ENCODE measurements at regions not wholly inside any gene's neighbourhood (a gene's known extent, or its start where the extent isn't known, plus 50 kb on each side); places are given as distances from the start of the nearest gene placed in this dataset.
A peak's percentile ranks its signal among the peaks of the same experiment; 100 is the strongest.

GRCh38 chr2:234145057-234145456 is 94.6 kb downstream of the SPP2 start:
- DNase-seq (ENCODE audit: low read depth), result no peak
- no peak for TF ChIP-seq CTCF (IDR thresholded peaks at IDR 0.05; ENCODE audit: insufficient read depth, low read length, poor library complexity, severe bottlenecking)
- Histone ChIP-seq H3K4me3 (ENCODE audit: low read depth, low read length) (no peak overlapping the region), H3K36me3 (ENCODE audit: control insufficient read depth, insufficient read depth, low read length) (no peaks in the 10 kb centered on the region), H3K27me3 (ENCODE audit: control insufficient read depth, insufficient read depth, low read length) (no peaks in the 10 kb centered on the region)

GRCh38 chr2:234143896-234144295 is 93.4 kb downstream of the SPP2 start:
- no peak for TF ChIP-seq CTCF (IDR thresholded peaks at IDR 0.05; ENCODE audit: insufficient read depth, low read length, poor library complexity, severe bottlenecking)
- Histone ChIP-seq H3K27me3 (ENCODE audit: control insufficient read depth, insufficient read depth, low read length) (no peaks in the 10 kb centered on the region), H3K4me3 (ENCODE audit: low read depth, low read length) (no peak overlapping the region), H3K36me3 (ENCODE audit: control insufficient read depth, insufficient read depth, low read length) (no peaks in the 10 kb centered on the region)
- no peak for DNase-seq (ENCODE audit: low read depth)

GRCh38 chr2:234142530-234142929 is 92.0 kb downstream of the SPP2 start:
- H3K4me3 ChIP-seq (ENCODE audit: low read depth, low read length), result no peak overlapping the region
- no peak for TF ChIP-seq CTCF (IDR thresholded peaks at IDR 0.05; ENCODE audit: insufficient read depth, low read length, poor library complexity, severe bottlenecking)
- DNase-seq (ENCODE audit: low read depth), result no peak
- H3K36me3 ChIP-seq (ENCODE audit: control insufficient read depth, insufficient read depth, low read length), result no peaks in the 10 kb centered on the region
- H3K27me3 ChIP-seq (ENCODE audit: control insufficient read depth, insufficient read depth, low read length), result no peaks in the 10 kb centered on the region

- Histone ChIP-seq H3K4me3 (ENCODE audit: low read depth, low read length) (no peak overlapping the region), H3K27me3 (ENCODE audit: control insufficient read depth, insufficient read depth, low read length) (no peaks in the 10 kb centered on the region), H3K36me3 (ENCODE audit: control insufficient read depth, insufficient read depth, low read length) (no peaks in the 10 kb centered on the region)
- no peak for TF ChIP-seq CTCF (IDR thresholded peaks at IDR 0.05; ENCODE audit: insufficient read depth, low read length, poor library complexity, severe bottlenecking)
- no peak for DNase-seq (ENCODE audit: low read depth)
Measured at GRCh38 chr2:234139755-234140154, 89.3 kb downstream of the SPP2 start.

- no peaks in the 10 kb centered on the region for H3K27me3 ChIP-seq (ENCODE audit: control insufficient read depth, insufficient read depth, low read length)
- no peaks in the 10 kb centered on the region for H3K36me3 ChIP-seq (ENCODE audit: control insufficient read depth, insufficient read depth, low read length)
- no peak overlapping the region for H3K4me3 ChIP-seq (ENCODE audit: low read depth, low read length)
- no peak for DNase-seq (ENCODE audit: low read depth)
- TF ChIP-seq CTCF (IDR thresholded peaks at IDR 0.05; ENCODE audit: insufficient read depth, low read length, poor library complexity, severe bottlenecking), result no peak
Measured at GRCh38 chr2:234138836-234139235, 88.3 kb downstream of the SPP2 start.

- DNase-seq (ENCODE audit: low read depth), result peak; percentile 85
- no peak for TF ChIP-seq CTCF (IDR thresholded peaks at IDR 0.05; ENCODE audit: insufficient read depth, low read length, poor library complexity, severe bottlenecking)
- Histone ChIP-seq H3K36me3 (ENCODE audit: control insufficient read depth, insufficient read depth, low read length) (no peaks in the 10 kb centered on the region), H3K4me3 (ENCODE audit: low read depth, low read length) (no peak overlapping the region), H3K27me3 (ENCODE audit: control insufficient read depth, insufficient read depth, low read length) (no peaks in the 10 kb centered on the region)
Measured at GRCh38 chr2:234137400-234138014, 87.0 kb downstream of the SPP2 start.
